ENCODE measurements at regions not wholly inside any gene's neighbourhood (a gene's known extent, or its start where the extent isn't known, plus 50 kb on each side); places are given as distances from the start of the nearest gene placed in this dataset.
"Not testable (repeated sequence)": the region's sequence is repeated elsewhere in the genome, so short reads cannot be mapped to it uniquely, and the experiment has no call there.

DNA sequence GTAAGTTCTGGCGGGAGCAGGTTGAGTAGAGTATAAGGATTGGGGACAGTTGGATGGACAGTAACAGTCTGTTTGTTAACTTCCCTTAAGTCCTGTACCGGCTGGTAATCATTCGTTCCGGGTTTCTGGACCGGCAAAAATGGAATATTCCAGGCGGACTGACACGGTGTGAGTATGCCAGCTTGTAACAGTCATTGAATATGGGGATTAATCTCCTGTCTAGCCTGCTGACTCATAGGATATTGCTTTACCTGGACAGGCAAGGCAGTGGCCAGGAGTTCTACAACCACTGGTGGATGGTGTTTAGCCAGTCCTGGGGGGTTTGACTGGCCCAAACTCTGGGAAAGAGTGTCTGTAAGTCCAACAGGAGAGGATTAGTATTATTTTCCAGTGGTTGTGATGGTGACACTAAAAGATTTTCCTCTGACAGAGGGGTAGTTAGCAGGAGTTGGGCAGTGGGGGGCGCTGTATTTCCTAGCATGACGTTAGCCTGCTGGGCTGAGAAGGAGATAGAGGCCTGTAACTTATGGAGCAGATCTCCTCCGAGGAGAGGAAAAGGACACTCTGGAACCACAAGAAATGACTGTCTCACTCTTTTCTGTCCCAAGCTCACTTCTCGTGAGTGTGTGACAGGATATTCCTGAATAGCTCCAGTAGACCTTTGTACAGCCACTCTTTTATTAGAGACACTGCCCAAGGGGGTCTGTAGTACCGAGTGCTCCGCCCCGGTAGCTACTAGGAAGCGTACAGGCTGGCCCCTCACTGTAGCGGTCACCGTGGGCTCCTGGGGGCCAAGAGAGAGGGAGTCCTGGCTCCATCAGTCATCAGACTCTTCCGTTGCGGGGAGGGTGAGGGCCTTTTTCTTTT lies 152.2 kb downstream of the TRIM27 start:
- no peak for DNase-seq

DNA sequence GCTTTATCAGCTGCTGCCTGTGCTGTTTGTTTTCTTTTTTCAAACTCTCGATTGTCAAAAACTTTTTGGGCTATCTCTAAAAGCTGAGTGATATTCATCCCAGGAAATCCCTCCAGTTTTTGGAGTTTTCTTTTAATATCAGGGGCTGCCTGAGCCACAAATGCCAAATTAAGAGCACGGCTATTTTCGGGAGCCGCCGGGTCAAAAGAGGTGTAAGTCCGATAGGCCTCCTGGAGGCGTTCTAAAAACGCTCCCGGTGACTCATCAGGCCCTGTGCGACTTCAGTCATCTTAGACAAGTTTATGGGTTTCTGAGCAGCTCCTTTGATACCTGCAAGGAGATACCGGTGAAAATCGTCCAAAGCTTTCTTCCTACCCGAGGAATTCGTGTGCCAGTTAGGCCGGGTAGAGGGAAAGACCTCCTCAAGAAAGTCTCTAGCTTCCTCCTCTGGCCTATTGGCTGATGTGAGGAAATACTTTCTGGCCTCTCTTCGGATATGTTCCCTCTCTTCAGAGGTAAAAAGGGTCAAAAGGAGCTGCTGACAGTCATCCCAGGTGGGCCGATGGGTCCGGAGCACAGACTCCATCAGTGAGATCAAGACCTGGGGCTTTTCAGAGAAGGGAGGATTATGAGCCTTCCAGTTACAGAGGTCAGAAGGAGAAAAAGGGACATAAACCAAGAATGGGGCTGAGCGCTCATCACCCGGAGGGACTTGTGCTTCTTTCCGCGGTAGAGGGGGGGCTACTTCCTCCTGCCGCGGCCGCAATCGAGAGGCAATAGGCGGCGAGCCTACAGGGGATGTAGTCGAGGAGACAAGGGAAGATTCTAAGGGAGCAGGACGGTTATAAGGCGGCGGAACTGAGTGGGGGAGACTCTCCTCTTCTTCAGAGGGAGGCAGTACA lies 151.1 kb downstream of the TRIM27 start:
- DNase-seq, result no peak

- DNase-seq, result no peak
Observed at GRCh38 chr6:28774292-28775051, 149.3 kb downstream of the TRIM27 start.

DNA sequence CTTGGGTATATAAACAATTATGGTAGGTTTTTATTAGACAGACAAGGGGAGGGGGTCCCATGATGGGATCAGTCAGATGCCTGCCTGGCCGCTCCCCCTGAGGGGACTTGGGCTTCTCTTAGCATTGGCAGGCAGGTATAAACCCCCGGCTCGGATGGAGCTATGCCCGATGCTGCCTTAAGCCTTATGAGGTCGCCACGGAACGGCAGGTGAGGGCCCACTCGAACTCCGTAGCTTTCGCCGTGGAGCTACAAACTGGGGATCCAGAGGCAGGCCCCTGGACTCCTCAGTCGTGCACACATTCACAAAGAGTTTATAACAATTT lies 148.8 kb downstream of the TRIM27 start:
- DNase-seq, result no peak

DNA sequence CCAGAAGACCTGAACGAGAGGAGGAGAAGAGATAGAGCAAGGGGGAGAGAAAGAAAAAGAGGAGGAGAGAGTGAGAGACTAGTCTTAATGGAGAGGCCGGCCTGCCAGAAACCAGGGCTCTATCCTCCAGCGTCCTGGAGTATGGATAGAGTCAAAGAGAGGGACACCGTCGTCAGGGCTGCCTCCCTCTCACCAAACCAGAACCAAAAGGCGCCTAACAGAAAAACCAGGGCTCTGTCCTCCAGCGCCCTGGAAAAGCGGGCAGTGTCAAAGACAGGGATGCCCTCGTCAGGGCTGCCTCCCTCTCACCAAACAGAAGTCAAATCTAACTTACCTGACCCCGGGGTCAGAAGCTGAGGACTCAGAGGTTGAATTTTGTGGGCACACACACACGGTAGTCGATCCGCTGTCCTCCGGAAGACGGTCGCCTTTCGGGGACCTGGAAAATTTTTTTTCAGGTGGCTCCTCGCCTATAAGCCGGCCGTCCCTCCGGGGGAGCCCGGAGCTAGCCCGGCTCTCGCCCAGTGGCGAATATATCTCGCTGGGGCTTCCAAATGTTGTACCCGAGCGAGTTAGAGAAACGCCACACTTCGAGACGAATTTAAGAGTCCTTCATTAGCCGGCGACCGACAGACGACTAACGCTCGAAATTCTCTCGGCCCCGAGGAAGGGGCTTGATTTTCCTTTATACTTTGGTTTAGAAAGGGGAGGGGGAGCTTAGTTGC lies 148.2 kb downstream of the TRIM27 start:
- no peak for DNase-seq

GRCh38 chr6:28776269-28777146 lies 147.3 kb downstream of the TRIM27 start:
- DNase-seq, result no peak

DNA sequence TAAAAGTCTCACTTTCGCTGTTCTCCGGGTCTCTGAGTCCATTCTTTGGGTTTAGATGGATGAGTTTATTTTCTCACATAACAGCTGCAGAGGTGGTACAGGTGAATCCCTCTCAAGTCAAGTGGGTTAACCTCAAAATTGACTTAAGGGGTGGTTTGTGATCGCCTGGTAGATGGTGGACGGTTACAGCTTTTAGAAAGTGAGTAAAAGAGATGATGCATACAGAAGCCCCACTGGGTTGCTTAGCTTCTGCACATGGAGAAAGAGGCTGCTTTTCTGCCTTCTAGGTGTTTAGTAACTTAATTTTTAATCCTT lies 146.7 kb downstream of the TRIM27 start:
- DNase-seq, result no peak

- no peak for DNase-seq
Observed at GRCh38 chr6:28782113-28782673, 141.6 kb downstream of the TRIM27 start.

DNA sequence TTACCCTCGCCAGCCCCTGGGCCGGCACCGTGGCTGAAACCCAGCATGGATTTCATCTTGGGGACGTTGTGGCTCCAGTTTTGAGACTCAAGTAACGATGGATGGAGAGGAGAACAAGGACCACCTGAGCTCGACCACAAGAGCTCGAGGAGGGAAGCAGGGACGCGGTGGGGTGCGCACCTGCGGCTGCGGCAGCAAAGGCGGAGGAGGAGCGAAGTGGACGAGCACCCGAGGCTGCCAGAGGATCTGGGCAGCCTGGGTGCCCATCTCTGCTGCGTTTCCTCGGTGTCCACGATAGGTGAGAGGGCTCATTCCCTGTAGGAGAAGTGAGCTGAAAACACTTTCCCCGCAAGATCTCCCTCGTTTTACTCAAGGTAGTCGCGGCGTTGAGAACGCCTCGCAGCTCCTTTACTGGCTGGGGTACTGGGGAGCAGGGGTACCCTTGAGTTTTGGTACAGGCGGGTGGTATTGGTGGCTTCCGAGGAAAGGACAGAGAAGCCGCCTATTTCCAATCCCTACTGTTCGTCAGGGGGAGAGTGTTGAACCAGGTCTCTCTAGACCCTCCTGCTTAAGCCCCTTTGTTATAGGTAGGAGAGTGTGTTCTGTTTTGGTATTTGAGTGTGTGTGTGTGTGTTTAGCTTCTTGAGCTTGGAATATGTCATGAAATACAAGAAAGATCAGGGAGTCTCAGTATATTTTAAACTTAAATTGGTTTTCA lies 137.7 kb downstream of the TRIM27 start:
- DNase-seq, result no peak

GRCh38 chr6:28789553-28790083 lies 134.2 kb downstream of the TRIM27 start:
- DNase-seq, result peak; percentile 45

- DNase-seq, result no peak
Observed at GRCh38 chr6:28791002-28791383, 132.8 kb downstream of the TRIM27 start.

DNA sequence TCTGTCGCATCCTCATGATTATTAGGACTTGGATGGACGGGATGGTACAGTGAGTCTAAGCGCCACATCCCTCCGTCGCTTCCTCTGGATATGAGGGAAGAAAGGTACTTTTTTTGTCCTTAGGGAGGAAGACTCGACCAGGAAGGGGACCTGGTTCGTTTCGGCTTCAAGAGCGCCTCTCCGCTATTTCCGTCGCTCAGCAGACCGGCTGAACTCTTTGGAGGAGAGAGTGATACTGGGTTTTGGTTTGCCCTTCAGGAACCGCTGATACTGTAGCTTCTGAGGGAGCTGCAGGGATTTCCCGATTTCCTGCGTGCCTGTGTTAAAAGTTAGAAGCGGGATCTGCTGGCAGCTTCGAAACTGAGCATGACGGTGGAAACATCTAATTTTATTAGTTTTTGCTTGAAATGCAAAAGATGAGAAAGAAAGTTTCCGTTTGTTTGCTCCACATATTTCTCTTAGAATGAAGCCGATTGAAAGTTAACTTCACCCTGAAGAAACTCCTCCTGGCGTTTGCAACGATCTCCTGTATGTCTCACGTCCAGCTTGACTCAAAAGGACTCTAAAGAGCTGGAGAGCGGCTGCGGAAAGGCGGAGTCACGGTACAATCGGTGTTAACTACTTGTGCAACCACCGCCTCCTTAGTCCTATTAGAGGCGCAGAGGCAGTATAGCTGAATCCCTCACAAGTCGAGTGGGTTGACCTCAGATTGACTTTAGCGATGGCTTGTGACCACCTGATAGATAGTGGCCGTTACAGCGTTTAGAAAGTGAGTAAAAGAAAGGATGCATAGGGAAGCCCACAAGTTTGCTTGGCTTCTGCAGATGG lies 129.4 kb downstream of the TRIM27 start:
- no peak for DNase-seq

GRCh38 chr6:28800647-28801046 lies 123.1 kb downstream of the TRIM27 start:
- DNase-seq, result not testable (repeated sequence)

DNA sequence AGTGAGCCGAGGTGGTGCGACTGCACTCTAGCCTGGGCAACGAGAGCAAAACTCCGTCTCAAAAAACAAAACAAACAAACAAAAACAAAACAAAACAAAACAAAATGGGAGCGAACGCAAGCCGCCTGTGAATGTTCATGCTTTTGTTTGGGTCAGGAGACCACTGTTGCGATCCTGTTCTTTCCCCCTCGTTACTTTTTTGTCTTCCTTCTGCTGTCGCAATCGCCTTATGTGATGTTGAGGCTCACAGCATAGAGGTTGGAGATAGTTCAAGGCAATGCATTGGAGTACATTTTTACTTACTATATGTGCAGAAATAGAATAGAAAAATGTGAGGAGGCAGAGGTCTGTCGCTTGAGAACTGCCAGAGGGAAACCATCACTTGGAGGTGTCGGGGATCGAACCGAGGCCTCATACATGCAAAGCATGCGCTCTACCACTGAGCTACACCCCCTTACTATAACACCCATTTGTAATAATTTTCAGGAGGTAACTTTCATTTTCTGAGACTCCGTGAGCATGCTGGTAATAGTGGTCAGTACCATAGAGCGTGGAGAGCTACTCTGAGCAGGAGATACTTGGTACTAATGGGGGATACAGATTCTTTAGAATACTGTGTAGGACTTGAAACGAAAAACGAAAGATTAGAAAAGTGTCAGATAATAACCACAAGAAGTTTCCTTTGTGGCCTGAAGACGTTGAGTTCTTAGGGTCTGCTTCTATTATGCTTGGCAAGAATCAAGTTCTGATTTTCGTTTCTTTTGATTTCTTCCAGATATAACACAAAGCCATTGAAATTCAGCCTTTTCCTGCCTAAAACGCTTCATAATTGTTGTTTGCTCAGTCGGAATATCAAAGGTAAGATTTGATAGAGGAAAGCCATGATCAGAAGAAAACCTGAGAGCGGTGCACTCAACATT lies 121.1 kb downstream of the TRIM27 start:
- peak; percentile 66 for DNase-seq

DNA sequence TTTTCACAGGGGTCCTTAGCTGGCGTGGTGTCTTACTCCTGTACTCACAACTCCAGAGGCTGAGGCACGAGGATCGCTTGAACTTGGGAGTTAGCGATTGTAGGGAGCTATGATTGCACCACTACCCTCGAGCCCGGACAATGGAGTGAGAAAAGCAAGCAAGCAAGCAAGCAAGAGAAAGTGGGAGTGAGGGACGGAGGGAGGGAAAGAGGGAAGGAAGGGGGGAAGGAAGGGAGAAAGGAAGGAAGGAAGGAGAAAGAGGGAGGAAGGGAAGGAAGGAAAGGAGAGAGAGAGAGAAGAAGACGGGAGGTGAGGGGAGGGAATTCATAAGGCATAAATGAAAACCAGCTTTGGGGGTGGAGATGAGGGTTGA lies 120.5 kb downstream of the TRIM27 start:
- no peak for DNase-seq

DNA sequence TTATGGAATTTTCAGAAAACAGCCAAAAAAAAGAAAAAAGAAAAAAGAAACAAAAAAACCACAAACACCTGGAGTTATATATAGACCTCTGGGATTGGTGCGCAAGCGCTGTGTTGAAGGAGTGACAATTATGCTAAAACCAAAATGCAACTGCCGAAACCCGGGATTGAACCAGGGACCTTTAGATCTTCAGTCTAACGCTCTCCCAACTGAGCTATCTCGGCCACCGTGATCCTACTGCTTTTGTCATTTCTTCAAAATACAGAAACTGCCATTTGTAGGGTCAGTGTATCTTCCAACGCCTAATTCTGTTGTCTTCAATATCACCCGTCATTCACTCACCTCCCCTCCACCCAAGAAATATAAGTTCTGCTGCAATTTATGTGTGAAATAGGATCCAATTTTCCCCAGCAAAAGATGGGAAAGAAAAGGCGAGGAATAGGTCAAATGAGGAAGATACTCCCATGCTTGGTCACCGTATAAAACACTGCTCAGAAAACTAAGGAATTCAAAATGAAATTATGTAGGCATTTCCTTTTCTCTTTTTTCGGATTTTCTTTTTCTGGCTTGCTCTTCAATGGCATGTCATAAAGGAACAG lies 116.0 kb downstream of the TRIM27 start:
- peak; percentile 53 for DNase-seq

- DNase-seq, result no peak
Observed at GRCh38 chr6:28808383-28808782, 115.4 kb downstream of the TRIM27 start.
